Neural crest cell (in vitro differentiated cells): ENCODE measurements at regions not wholly inside any gene's neighbourhood (a gene's known extent, or its start where the extent isn't known, plus 50 kb on each side); places are given as distances from the start of the nearest gene placed in this dataset.
A peak's percentile ranks its signal among the peaks of the same experiment; 100 is the strongest.

Experiments
- DNase-seq: peaks from one replicate; pipeline ENCODE4 v3.0.0; 2021; ENCODE audit warnings: low read depth, mixed read lengths, low spot score
- H3K27ac Mint-ChIP-seq: one replicate; pipeline ENCODE4 v1.8.0; 2021; ENCODE audit warnings: mild to moderate bottlenecking, mixed read lengths; ENCODE audit not compliant: unreplicated experiment
- H3K27me3 Mint-ChIP-seq: 2 replicates; pipeline ENCODE4 v1.8.0; 2021; ENCODE audit warnings: low read depth, mild to moderate bottlenecking, mixed read lengths
- H3K36me3 Mint-ChIP-seq: 2 replicates; pipeline ENCODE4 v1.8.0; 2021; ENCODE audit warnings: low read depth, mild to moderate bottlenecking, mixed read lengths
- H3K4me1 Mint-ChIP-seq: 2 replicates; pipeline ENCODE4 v1.8.0; 2021; ENCODE audit warnings: mixed read lengths
- H3K4me3 Mint-ChIP-seq: one replicate; pipeline ENCODE4 v1.8.0; 2021; ENCODE audit warnings: mild to moderate bottlenecking, mixed read lengths
- H3K9me3 Mint-ChIP-seq: 2 replicates; pipeline ENCODE4 v1.8.0; 2021; ENCODE audit warnings: mixed read lengths
- TF ChIP-seq, protein P1 (sequence below): fragments of 200-600 bp; sonication (generic); conservative IDR thresholded peaks from 2 replicates; pipeline ENCODE4 v1.5.0; 2021; ENCODE audit warnings: antibody characterized with exemption, mild to moderate bottlenecking

DNA sequence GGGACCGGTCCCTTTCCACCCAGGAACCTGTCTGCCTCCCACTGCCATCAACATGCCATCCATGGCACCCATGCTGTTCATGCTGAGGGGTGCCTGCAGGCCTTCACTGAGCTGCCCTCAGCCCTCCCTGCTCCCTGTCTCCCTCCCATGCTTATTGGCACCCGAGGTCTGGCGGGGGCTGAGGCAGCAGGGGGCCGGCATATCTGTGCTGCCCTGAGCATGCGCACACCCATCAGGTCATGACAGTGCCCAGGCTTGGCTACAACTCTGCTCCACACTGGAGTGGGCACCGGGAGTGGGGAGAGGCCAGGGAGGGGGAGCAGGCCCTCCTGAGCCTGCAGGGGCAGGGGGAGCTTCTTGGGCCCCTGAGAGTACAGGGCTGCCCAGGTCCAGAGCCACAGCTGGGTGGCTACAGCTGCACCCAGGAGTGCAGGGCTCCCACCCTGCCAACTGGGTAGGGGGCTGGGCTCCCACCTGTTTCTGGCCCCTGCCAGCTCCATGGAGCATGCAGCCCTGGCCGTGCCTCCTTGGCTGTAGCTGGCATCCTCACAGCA is 395.8 kb upstream of the DMD start:
- H3K36me3 Mint-ChIP-seq: no peaks in the 10 kb centered on the region
- no peaks in the 10 kb centered on the region for H3K4me1 Mint-ChIP-seq
- no peaks in the 10 kb centered on the region for H3K27me3 Mint-ChIP-seq
- TF ChIP-seq, protein P1, sequence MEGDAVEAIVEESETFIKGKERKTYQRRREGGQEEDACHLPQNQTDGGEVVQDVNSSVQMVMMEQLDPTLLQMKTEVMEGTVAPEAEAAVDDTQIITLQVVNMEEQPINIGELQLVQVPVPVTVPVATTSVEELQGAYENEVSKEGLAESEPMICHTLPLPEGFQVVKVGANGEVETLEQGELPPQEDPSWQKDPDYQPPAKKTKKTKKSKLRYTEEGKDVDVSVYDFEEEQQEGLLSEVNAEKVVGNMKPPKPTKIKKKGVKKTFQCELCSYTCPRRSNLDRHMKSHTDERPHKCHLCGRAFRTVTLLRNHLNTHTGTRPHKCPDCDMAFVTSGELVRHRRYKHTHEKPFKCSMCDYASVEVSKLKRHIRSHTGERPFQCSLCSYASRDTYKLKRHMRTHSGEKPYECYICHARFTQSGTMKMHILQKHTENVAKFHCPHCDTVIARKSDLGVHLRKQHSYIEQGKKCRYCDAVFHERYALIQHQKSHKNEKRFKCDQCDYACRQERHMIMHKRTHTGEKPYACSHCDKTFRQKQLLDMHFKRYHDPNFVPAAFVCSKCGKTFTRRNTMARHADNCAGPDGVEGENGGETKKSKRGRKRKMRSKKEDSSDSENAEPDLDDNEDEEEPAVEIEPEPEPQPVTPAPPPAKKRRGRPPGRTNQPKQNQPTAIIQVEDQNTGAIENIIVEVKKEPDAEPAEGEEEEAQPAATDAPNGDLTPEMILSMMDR: no peak
- no peak overlapping the region for H3K27ac Mint-ChIP-seq
- DNase-seq: no peak
- H3K9me3 Mint-ChIP-seq: no peaks in the 10 kb centered on the region
- no peak overlapping the region for H3K4me3 Mint-ChIP-seq

DNA sequence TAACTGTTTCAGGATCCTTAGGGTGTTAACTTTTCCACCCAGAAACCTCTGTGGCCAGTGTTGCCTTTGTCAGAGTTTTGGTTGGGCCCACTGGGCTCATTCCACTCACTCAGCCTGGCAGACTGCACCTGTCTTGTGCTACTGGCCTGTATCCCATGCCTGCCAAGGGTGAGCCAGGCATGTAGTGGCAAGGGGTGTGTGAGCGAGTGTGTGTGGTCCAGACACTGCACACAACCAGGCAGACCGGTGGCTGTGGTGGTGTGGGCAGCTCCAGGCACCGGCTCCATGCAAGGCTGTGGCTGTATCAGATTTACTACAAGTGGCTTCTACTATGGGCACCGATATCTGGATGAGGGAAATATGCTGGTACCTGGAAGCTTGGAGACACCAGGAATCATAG is 394.6 kb upstream of the DMD start:
- Mint-ChIP-seq H3K27ac (no peak overlapping the region), H3K36me3 (no peaks in the 10 kb centered on the region), H3K4me3 (no peak overlapping the region), H3K4me1 (no peaks in the 10 kb centered on the region), H3K27me3 (no peaks in the 10 kb centered on the region), H3K9me3 (no peaks in the 10 kb centered on the region)
- TF ChIP-seq, protein P1: no peak
- no peak for DNase-seq

DNA sequence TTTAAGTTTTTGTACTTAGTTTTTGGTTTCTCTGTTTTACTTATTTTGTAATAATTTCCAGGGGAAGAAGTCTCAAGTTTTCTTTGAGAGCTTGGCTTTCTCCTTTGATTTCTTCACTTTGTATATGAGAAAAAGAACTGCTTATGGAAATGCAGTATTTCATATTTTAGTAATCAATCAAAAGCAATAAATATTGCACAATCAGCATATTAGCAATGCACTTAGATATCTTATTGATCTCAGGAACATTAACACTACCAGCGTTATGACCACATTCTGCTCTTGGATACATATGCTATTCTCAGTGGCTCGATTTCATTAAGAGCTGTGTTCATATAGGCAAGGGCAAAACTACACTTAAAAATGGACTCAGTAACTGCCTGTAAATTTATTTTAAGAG is 381.0 kb upstream of the DMD start:
- DNase-seq: no peak
- Mint-ChIP-seq H3K4me1 (no peaks in the 10 kb centered on the region), H3K36me3 (no peaks in the 10 kb centered on the region), H3K27ac (no peak overlapping the region), H3K4me3 (no peak overlapping the region), H3K27me3 (no peaks in the 10 kb centered on the region), H3K9me3 (no peaks in the 10 kb centered on the region)
- TF ChIP-seq, protein P1: no peak

DNA sequence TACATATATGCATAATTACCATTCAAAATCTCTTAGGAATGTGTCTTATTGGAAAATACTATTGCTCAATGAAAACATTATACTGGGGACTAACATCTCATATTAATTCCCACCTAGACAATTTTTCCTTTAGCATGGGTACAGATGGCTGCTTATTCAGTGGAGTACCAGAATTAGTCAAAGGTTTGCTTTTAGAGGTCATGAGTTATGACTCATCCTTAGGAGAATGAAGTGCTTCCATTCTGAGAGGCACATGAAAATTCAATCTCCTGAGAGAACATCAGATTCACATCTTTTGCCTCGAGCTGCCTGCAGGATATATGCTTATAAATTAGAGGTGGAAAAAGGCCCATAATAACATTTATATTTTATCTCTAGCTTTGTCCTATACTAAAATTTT is 378.0 kb upstream of the DMD start:
- Mint-ChIP-seq H3K27me3 (no peaks in the 10 kb centered on the region), H3K4me1 (no peaks in the 10 kb centered on the region), H3K27ac (no peak overlapping the region), H3K4me3 (no peak overlapping the region), H3K36me3 (no peaks in the 10 kb centered on the region), H3K9me3 (no peaks in the 10 kb centered on the region)
- TF ChIP-seq, protein P1: no peak
- DNase-seq: no peak

DNA sequence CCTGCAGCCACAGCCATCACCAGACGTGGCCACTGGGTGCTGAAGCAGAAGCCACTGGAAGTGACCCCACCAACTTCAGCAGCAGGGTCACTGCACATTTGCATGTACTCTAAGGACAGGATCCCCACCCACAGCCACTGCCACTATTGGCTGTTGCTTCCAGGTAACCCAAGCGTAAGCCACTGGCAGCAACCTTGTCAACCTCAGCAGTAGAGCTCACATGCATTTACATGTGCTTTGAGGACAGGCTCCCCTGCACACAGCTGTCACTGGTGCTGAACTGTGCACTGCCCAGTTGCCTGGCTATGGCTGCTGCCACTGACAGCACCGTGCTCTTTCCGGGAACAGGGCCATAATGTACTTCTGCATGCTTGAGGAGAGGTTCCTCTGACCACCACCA is 332.4 kb upstream of the DMD start:
- no peaks in the 10 kb centered on the region for H3K36me3 Mint-ChIP-seq
- H3K4me1 Mint-ChIP-seq: no peaks in the 10 kb centered on the region
- H3K4me3 Mint-ChIP-seq: no peak overlapping the region
- peaks cover 3% of the 10 kb centered on the region for H3K9me3 Mint-ChIP-seq
- no peaks in the 10 kb centered on the region for H3K27me3 Mint-ChIP-seq
- peak overlapping the region; percentile 19 for H3K27ac Mint-ChIP-seq
- TF ChIP-seq, protein P1: no peak
- DNase-seq: no peak
